ENCODE measurements at regions not wholly inside any gene's neighbourhood (a gene's known extent, or its start where the extent isn't known, plus 50 kb on each side); places are given as distances from the start of the nearest gene placed in this dataset.
A peak's percentile ranks its signal among the peaks of the same experiment; 100 is the strongest.

DNA sequence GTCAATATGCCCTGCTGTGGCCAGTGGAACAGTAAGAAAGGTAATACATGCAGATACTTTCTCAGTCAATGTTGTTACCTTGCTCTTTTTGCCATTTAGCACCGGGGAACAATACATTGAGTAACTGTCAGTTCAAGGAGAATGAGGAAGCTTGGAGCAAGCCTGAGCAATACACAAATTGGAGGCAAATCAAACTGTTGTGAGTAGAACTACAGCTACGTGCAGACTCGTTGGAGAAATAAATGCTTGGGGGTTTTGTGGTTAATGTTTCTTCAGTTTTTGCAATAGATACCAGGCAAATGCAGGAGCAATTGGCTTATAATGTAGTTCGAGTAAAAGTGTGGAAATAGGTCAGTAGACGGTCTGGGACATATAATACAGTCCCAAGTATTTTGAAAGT lies 587.3 kb upstream of the ROBO1 start:
- TF ChIP-seq, protein P1, sequence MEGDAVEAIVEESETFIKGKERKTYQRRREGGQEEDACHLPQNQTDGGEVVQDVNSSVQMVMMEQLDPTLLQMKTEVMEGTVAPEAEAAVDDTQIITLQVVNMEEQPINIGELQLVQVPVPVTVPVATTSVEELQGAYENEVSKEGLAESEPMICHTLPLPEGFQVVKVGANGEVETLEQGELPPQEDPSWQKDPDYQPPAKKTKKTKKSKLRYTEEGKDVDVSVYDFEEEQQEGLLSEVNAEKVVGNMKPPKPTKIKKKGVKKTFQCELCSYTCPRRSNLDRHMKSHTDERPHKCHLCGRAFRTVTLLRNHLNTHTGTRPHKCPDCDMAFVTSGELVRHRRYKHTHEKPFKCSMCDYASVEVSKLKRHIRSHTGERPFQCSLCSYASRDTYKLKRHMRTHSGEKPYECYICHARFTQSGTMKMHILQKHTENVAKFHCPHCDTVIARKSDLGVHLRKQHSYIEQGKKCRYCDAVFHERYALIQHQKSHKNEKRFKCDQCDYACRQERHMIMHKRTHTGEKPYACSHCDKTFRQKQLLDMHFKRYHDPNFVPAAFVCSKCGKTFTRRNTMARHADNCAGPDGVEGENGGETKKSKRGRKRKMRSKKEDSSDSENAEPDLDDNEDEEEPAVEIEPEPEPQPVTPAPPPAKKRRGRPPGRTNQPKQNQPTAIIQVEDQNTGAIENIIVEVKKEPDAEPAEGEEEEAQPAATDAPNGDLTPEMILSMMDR (IDR thresholded peaks at IDR 0.05): no peak
- TF ChIP-seq POLR2A (IDR thresholded peaks at IDR 0.05): no peak
- intact Hi-C loops (cut with DNase I; ENCODE audit: low total_unique reads): no loop called here
- H3K36me3 ChIP-seq (ENCODE audit: low read depth, missing control alignments): no peaks in the 10 kb centered on the region
- H3K9me3 ChIP-seq: no peaks in the 10 kb centered on the region
- H3K27ac ChIP-seq: no peak overlapping the region
- no peak overlapping the region for H3K4me3 ChIP-seq
- H3K27me3 ChIP-seq: no peaks in the 10 kb centered on the region
- 64 to 73% methylated on average over 5 of the region's 5 CpGs for WGBS, 2 donors
- DNase-seq: no peak
- H3K4me1 ChIP-seq: peaks cover 6% of the 10 kb centered on the region

DNA sequence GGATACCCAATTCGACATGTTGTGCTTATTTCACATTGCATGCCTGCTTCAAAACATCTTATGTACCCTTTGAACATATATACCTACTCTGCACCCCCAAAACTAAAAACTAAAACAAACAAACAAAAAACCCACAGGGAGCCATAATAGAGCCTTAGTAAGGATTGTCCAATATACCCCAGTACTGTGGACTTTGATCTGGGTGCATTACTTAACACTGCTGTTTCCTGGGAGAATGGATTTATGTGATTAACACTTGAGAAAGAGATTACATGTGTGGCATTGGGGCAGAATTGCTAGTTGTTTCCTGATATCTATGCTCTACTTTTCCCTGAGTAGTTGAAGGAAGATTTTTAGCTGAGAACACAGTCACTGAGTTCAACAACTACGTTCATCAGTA lies 583.4 kb upstream of the ROBO1 start:
- Histone ChIP-seq H3K27me3 (no peaks in the 10 kb centered on the region), H3K9me3 (no peaks in the 10 kb centered on the region), H3K36me3 (ENCODE audit: low read depth, missing control alignments) (no peaks in the 10 kb centered on the region), H3K4me3 (no peak overlapping the region), H3K4me1 (peaks cover 6% of the 10 kb centered on the region), H3K27ac (peak overlapping the region; percentile 17 to 36)
- intact Hi-C loops (cut with DNase I; ENCODE audit: low total_unique reads): no loop called here
- no peak for DNase-seq
- TF ChIP-seq POLR2A (IDR thresholded peaks at IDR 0.05): no peak
- TF ChIP-seq, protein P1 (IDR thresholded peaks at IDR 0.05): no peak
- 48 to 54% methylated on average over 2 of the region's 2 CpGs for WGBS, 2 donors

DNA sequence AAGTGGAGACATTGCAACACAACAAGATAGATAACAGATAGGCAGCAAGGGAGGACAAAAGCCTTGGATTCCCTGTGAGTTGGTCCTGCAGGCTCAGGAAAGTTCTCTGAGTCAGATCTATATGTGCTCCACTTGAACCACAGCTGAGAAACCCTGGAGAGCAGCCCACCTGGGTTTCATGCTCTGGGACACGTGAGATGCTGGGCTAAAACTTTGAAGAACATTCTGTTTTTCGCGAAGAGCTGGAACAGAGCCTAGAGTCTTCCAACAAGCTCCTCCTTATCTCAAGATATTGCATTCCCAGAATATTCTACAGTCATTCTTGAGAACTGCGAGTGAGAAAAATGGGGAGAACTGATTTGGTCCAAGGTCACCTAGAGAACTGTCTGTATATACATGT lies 583.0 kb upstream of the ROBO1 start:
- no peak for TF ChIP-seq POLR2A (IDR thresholded peaks at IDR 0.05)
- TF ChIP-seq, protein P1 (IDR thresholded peaks at IDR 0.05): no peak
- WGBS, 2 donors: 30 to 43% methylated on average over 4 of the region's 4 CpGs
- peaks cover 6% of the 10 kb centered on the region for H3K4me1 ChIP-seq
- intact Hi-C loops (cut with DNase I; ENCODE audit: low total_unique reads): no loop called here
- no peaks in the 10 kb centered on the region for H3K9me3 ChIP-seq
- no peaks in the 10 kb centered on the region for H3K27me3 ChIP-seq
- peak overlapping the region in 1 of 2 donors; percentile 17 for H3K27ac ChIP-seq
- no peaks in the 10 kb centered on the region for H3K36me3 ChIP-seq (ENCODE audit: low read depth, missing control alignments)
- peak; percentile 82 for DNase-seq
- no peak overlapping the region for H3K4me3 ChIP-seq

DNA sequence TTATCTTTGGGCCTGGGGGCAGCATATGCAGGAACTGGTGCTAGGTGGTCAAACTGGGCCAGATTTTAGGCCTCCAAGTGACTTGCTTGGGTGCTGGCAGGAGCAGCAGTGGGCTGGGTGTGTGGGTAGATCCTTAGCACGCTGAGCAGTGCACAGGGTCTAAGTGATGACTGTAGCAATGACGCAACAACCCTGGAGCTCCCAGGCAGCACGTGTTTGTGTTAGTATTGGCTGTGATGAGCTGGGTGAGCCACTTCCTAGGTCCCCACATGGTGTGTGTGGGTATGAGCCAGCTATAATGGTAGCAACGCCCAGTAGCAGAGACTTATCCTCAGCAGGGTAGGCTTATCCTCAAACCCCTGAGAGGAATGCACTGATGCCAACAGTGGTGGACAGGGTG lies 570.6 kb upstream of the ROBO1 start:
- DNase-seq: no peak
- Histone ChIP-seq H3K4me1 (no peaks in the 10 kb centered on the region), H3K4me3 (no peak overlapping the region), H3K9me3 (no peaks in the 10 kb centered on the region), H3K36me3 (ENCODE audit: low read depth, missing control alignments) (no peaks in the 10 kb centered on the region), H3K27ac (no peak overlapping the region), H3K27me3 (no peaks in the 10 kb centered on the region)
- intact Hi-C loops (cut with DNase I; ENCODE audit: low total_unique reads): no loop called here
- WGBS, 2 donors: 95 to 100% methylated on average over 3 to 4 of the region's 4 CpGs
- TF ChIP-seq POLR2A (IDR thresholded peaks at IDR 0.05): no peak
- TF ChIP-seq, protein P1 (IDR thresholded peaks at IDR 0.05): no peak

GRCh38 chr3:80334534-80334933 lies 566.7 kb upstream of the ROBO1 start:
- H3K27ac ChIP-seq: no peak overlapping the region
- WGBS, 2 donors: 94 to 96% methylated on average over 2 of the region's 2 CpGs
- no peaks in the 10 kb centered on the region for H3K4me1 ChIP-seq
- no peaks in the 10 kb centered on the region for H3K36me3 ChIP-seq (ENCODE audit: low read depth, missing control alignments)
- H3K9me3 ChIP-seq: no peaks in the 10 kb centered on the region
- H3K27me3 ChIP-seq: no peaks in the 10 kb centered on the region
- no peak for DNase-seq
- intact Hi-C loops (cut with DNase I; ENCODE audit: low total_unique reads): no loop called here
- TF ChIP-seq, protein P1 (IDR thresholded peaks at IDR 0.05): no peak
- H3K4me3 ChIP-seq: no peak overlapping the region

All from testis (tissue), 2 donors.